C4-2B (cell line): ENCODE measurements at regions not wholly inside any gene's neighbourhood (a gene's known extent, or its start where the extent isn't known, plus 50 kb on each side); places are given as distances from the start of the nearest gene placed in this dataset.

ENCODE experiments used
- ZFX ChIP-seq: fragments of 450-650 bp; IDR thresholded peaks from 2 replicates; pipeline ENCODE4 v1.6.1; 2017
- TF ChIP-seq, protein P1 (sequence below): fragments of 450-650 bp; conservative IDR thresholded peaks from 2 replicates; pipeline ENCODE4 v1.5.1; 2017; ENCODE audit warnings: mild to moderate bottlenecking

- TF ChIP-seq, protein P1, sequence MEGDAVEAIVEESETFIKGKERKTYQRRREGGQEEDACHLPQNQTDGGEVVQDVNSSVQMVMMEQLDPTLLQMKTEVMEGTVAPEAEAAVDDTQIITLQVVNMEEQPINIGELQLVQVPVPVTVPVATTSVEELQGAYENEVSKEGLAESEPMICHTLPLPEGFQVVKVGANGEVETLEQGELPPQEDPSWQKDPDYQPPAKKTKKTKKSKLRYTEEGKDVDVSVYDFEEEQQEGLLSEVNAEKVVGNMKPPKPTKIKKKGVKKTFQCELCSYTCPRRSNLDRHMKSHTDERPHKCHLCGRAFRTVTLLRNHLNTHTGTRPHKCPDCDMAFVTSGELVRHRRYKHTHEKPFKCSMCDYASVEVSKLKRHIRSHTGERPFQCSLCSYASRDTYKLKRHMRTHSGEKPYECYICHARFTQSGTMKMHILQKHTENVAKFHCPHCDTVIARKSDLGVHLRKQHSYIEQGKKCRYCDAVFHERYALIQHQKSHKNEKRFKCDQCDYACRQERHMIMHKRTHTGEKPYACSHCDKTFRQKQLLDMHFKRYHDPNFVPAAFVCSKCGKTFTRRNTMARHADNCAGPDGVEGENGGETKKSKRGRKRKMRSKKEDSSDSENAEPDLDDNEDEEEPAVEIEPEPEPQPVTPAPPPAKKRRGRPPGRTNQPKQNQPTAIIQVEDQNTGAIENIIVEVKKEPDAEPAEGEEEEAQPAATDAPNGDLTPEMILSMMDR, result no peak
- no peak for TF ChIP-seq ZFX
These were observed 108.4 kb downstream of the GGTLC2 start for GRCh38 chr22:22752556-22753477.
